GM18507 (cell line): ENCODE measurements at regions not wholly inside any gene's neighbourhood (a gene's known extent, or its start where the extent isn't known, plus 50 kb on each side); places are given as distances from the start of the nearest gene placed in this dataset.
"Not testable (repeated sequence)": the region's sequence is repeated elsewhere in the genome, so short reads cannot be mapped to it uniquely, and the experiment has no call there.

Experiments
- DNase-seq: peaks from one replicate; pipeline ENCODE4 v3.0.0; 2011; ENCODE audit warnings: low read depth; ENCODE audit not compliant: insufficient read length; ENCODE audit errors: extremely low spot score
- FAIRE-seq: peaks from 2 replicates; lab custom pipeline; 2011; peaks lifted over from hg19 to GRCh38; lab: Jason Lieb, UNC

- DNase-seq, FAIRE-seq: not testable (repeated sequence)
Observed at GRCh38 chr21:17998599-17998998, 179.4 kb upstream of the C21orf91 start.

DNA sequence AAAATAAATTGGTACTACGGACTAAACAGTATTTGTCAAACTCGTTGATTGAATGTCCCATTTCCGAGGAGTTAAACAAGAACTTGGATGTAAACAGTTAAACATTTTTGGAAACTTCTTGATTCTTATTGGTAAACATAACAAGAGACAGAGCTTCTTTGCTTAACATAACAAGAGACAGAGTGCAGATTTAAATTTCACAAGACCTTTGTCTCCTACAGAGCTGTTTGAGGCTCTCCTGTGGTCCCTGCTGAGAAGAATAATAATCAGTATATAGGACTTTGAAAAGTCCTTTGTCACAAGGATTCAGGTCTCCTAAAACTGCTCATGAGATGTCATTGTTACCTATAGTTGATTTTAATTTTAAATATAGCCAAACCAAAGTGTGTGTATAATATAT lies 170.6 kb upstream of the C21orf91 start:
- DNase-seq: no peak
- FAIRE-seq: no peak

DNA sequence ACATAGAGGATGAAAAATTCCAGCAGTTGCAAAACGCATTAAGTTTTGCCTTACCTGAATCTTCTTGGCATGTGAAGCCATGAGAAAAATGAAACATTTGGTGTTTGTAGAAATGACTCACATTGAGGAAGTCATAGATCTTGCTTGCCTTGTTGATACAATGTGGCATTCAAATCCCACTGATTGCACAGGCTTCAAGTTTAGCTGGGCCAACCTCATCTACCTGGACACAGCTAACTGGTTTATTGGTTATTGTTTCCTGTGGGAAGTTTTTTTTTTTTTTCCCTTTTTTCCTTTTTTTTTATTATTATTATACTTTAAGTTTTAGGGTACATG lies 168.9 kb upstream of the C21orf91 start:
- no peak for DNase-seq
- no peak for FAIRE-seq

- no peak for DNase-seq
Observed at GRCh38 chr21:17987382-17988101, 168.4 kb upstream of the C21orf91 start.

DNA sequence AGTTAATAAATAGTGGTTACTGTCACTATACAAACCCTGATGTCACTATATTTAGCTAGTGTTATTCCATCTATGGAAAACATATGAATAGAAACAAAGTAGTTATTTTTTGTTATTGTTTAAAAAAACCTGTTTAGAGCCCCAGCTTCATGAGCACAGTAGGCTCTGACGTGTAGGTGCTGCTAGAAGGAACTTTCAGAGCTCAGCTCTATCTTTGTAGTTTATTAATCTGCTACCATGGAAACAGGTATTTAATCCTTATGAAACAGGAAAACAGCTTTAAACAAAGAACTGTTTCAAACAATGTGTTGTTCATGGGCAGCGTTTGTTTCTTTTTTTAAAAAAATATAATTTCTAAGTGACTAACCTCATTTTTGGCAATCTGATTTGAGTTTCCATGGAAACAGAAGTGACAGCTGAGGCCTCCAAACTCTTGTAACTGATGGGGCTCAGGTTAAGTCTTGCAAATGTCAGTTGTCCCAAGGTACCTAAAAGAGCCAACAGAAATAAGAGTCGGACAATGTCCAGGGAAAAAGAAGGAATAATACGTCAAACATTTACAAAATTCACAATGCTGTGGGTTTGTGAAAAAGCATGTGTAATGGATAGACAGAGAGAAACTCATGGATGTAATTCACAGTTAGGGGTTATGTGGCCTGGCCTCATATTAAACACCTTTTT lies 162.0 kb upstream of the C21orf91 start:
- DNase-seq (no peak), FAIRE-seq (no peak)

More at GRCh38 chr21:17987382-17988101, 168.4 kb upstream of the C21orf91 start:
- no peak for FAIRE-seq

GRCh38 chr21:17979763-17980162 lies 160.6 kb upstream of the C21orf91 start:
- no peak for FAIRE-seq

DNA sequence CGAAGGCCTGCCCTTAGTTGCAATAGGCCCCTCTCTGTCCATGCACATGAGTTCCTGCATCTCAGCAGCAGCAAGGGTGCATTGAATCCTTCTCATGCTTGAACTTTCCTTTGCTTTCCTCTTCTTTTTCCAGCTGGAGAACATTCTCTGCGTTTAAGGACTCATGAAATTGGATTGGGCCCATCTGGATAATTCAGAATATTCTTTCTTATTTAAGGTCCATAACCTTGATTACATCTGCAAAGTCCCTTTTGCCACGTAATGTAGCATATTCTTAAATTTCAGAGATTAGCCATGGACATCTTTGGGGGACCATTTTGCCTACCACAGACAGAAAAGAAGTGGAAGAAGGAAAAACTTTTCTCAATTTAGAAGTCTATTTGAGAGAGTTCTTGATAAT lies 159.7 kb upstream of the C21orf91 start:
- no peak for DNase-seq

More at GRCh38 chr21:17979763-17980162, 160.6 kb upstream of the C21orf91 start:
- no peak for DNase-seq

GRCh38 chr21:17976691-17977090 lies 157.5 kb upstream of the C21orf91 start:
- DNase-seq (no peak), FAIRE-seq (no peak)

More for the DNA sequence above, 159.7 kb upstream of the C21orf91 start:
- no peak for FAIRE-seq

DNA sequence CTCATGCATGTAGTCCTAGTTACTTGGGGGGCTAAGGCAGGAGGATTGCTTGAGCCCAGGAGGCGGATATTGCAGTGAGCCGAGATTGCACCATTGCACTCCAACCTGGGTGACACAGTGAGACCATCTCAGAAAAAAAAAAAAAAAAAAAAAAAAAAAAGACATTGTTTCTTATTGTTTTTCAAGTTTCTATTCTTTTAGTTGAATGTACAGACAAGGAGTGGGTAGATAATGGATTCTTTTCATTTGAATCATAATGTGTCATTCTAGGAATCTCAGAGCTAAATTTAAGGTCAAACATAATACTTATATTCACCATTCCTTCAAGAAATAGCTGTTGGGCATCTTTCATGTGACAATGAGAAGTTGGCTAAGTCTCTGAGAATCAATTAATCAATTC lies 157.0 kb upstream of the C21orf91 start:
- FAIRE-seq (no peak), DNase-seq (no peak)

- FAIRE-seq (no peak), DNase-seq (no peak)
Observed at GRCh38 chr21:17967319-17967718, 148.2 kb upstream of the C21orf91 start.

DNA sequence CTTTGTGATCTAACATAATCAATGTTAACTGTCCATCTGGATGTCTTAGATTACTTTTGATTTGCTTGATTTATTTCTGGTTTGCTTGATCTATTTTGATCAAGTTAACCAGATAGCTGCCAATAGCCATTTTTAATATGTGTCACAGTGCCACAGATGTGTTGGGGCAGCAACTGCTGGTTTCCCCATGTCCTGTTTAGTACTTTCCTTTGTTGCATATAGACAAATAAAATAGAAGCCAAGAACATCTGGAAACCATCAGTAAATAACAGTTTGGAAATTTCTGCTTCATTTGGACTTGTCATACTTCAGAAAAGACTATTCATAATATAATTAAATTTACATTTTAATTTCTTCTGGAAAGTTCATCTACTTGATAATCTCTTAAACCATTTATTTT lies 145.6 kb upstream of the C21orf91 start:
- DNase-seq (no peak), FAIRE-seq (no peak)

- DNase-seq: no peak
- FAIRE-seq: no peak
Observed at GRCh38 chr21:17964199-17964598, 145.0 kb upstream of the C21orf91 start.

GRCh38 chr21:17950591-17950990 lies 131.4 kb upstream of the C21orf91 start:
- DNase-seq (no peak), FAIRE-seq (no peak)

- FAIRE-seq (no peak), DNase-seq (no peak)
Observed at GRCh38 chr21:17949421-17949820, 130.3 kb upstream of the C21orf91 start.

GRCh38 chr21:17947531-17947930 lies 128.4 kb upstream of the C21orf91 start:
- no peak for FAIRE-seq
- no peak for DNase-seq

DNA sequence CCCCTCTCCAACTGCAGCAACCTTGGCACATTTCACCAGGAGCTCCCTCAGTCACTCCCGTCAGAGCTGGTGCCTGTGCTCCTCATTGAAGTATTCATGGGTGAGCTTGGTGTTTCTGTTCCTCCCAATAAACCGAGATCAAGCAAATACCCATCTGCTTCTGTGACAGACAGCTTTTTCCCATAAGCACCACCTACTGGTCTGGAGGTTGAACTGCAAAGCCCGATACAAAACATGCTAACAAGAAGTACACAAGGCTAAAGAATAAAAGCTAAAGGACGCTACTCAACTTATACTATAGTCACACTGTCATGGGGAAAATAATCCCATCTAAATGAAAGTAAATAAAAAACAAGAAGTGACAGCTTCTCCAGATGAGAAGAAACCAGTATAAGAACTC lies 111.9 kb upstream of the C21orf91 start:
- FAIRE-seq: peak; percentile 18

DNA sequence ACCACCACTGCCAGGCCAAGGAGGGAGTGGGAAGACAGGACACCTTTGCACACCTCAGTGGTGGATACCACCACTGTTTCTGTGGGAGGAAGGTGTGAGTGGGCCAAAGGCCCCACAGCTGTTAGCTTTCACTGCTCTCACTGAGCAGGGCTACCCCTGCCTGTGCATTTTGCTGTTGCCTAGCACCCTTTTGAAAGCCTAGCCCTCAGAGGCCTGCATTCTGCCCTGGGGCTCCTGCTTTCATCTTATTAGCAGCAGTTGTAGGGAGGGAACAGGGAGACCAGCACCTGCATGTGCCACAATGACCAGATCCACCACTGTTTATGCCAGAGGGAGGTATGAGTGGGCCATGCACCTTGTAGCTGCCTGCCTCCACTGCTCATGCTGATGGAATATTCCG lies 110.9 kb upstream of the C21orf91 start:
- FAIRE-seq (no peak), DNase-seq (no peak)

More for the DNA sequence above, 111.9 kb upstream of the C21orf91 start:
- DNase-seq: no peak

DNA sequence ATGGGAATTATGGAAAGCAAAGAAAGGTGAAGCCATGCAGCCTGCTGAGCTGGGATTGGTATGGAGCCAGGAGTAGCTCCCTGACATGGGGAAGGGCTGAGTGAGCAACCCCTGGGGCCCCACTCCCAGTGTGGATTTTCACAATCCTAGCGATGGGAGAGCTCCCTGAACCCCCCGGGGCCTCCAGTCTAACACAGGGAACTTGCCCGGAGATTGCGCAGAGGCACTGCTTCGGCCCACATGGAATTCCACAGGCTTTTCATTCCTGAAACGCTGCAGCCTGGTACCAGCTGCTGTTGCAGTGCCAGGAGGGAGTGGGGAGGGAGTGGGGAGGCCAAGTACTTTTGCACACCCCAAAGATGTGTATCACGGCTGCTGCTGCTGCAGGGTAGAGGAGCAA lies 110.4 kb upstream of the C21orf91 start:
- DNase-seq (no peak), FAIRE-seq (no peak)

DNA sequence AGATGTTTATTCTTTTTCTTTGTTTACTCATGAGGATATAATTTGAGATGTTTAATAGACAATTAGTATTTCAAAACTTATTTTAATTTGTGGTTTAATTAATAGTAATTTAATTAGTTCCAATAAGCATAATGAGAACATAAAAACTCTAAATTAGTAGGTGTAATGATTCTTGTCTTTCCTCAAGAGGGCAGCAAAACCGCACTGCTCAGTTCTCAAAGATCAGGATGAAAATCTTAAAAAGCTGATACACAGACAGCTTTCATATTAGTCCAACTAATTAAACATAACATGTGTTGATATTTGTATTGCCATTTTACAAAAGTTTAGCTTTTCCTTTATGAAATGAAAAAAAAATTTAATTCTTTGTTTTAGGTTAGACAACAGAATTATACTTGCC lies 106.7 kb upstream of the C21orf91 start:
- DNase-seq (no peak), FAIRE-seq (no peak)

DNA sequence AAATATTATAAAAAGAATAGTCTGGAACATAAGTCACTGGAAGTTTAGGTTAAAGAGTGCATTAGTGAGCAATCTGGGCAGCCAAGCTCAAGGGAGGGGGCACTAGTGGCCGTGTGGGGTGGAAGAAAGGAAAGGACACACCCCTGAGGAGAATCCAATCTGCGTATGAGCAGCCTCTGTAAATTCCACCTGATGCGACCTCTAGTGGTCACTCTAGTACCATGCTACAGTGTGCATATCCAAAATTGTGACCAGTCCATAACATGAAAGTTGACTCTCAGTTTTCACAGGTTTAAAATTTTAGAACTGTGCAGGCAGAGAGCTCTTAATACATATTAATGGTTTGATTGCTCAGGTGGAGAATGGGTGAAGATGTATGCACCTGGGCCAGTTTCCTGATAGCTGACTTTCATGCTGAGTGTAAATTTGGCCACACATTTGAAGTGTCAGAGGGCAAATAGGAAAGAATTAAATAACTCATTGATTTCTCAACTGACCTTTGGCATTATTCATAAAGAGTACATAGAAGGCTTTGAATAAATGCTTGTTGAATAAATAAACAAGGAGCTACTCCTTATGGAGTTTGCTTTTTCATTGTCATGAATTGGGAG lies 105.9 kb upstream of the C21orf91 start:
- FAIRE-seq (peak; percentile 90), DNase-seq (peak; percentile 26)
